ENCODE measurements at regions not wholly inside any gene's neighbourhood (a gene's known extent, or its start where the extent isn't known, plus 50 kb on each side); places are given as distances from the start of the nearest gene placed in this dataset.

- Mint-ChIP-seq H3K27me3 (ENCODE audit: low read depth) (peaks cover 4% of the 10 kb centered on the region), H3K4me1 (ENCODE audit: low read depth) (no peaks in the 10 kb centered on the region), H3K9me3 (no peaks in the 10 kb centered on the region), H3K36me3 (ENCODE audit: insufficient read depth in 2 of 2) (no peaks in the 10 kb centered on the region), H3K27ac (no peak overlapping the region), H3K4me3 (no peak overlapping the region)
- ATAC-seq (replicated peaks in 1 of 2) (no peak), DNase-seq (no peak)
These were observed 332.7 kb upstream of the KLF12 start for GRCh38 chr13:74466864-74467263.

GRCh38 chr13:74466020-74466419 is 331.8 kb upstream of the KLF12 start:
- no peaks in the 10 kb centered on the region for H3K9me3 Mint-ChIP-seq
- no peaks in the 10 kb centered on the region for H3K4me1 Mint-ChIP-seq (ENCODE audit: low read depth)
- no peak overlapping the region for H3K27ac Mint-ChIP-seq
- ATAC-seq (replicated peaks in 1 of 2) (no peak), DNase-seq (no peak)
- H3K4me3 Mint-ChIP-seq = no peak overlapping the region
- peaks cover 4% of the 10 kb centered on the region for H3K27me3 Mint-ChIP-seq (ENCODE audit: low read depth)
- no peaks in the 10 kb centered on the region for H3K36me3 Mint-ChIP-seq (ENCODE audit: insufficient read depth in 2 of 2)

- no peak for DNase-seq
- Mint-ChIP-seq H3K27ac (no peak overlapping the region), H3K4me3 (no peak overlapping the region), H3K9me3 (no peaks in the 10 kb centered on the region), H3K4me1 (ENCODE audit: low read depth) (no peaks in the 10 kb centered on the region), H3K27me3 (ENCODE audit: low read depth) (peaks cover 10% of the 10 kb centered on the region), H3K36me3 (ENCODE audit: insufficient read depth in 2 of 2) (no peaks in the 10 kb centered on the region)
- no peak for ATAC-seq (replicated peaks in 1 of 2)
These were observed 331.1 kb upstream of the KLF12 start for GRCh38 chr13:74465271-74465670.

- Mint-ChIP-seq H3K27me3 (ENCODE audit: low read depth) (peaks cover 9% of the 10 kb centered on the region), H3K36me3 (ENCODE audit: insufficient read depth in 2 of 2) (no peaks in the 10 kb centered on the region), H3K4me3 (no peak overlapping the region), H3K27ac (no peak overlapping the region), H3K9me3 (no peaks in the 10 kb centered on the region), H3K4me1 (ENCODE audit: low read depth) (no peaks in the 10 kb centered on the region)
- ATAC-seq (replicated peaks in 1 of 2) (no peak), DNase-seq (no peak)
These were observed 330.5 kb upstream of the KLF12 start for GRCh38 chr13:74464670-74465069.

GRCh38 chr13:74461011-74461410 is 326.8 kb upstream of the KLF12 start:
- H3K27ac Mint-ChIP-seq = no peak overlapping the region
- ATAC-seq (replicated peaks in 1 of 2) (no peak), DNase-seq (no peak)
- H3K4me3 Mint-ChIP-seq = no peak overlapping the region
- peaks cover 7% of the 10 kb centered on the region for H3K27me3 Mint-ChIP-seq (ENCODE audit: low read depth)
- no peaks in the 10 kb centered on the region for H3K36me3 Mint-ChIP-seq (ENCODE audit: insufficient read depth in 2 of 2)
- no peaks in the 10 kb centered on the region for H3K9me3 Mint-ChIP-seq
- H3K4me1 Mint-ChIP-seq (ENCODE audit: low read depth) = no peaks in the 10 kb centered on the region

GRCh38 chr13:74452881-74453280 is 318.7 kb upstream of the KLF12 start:
- ATAC-seq (replicated peaks in 1 of 2) (no peak), DNase-seq (no peak)
- Mint-ChIP-seq H3K36me3 (ENCODE audit: insufficient read depth in 2 of 2) (no peaks in the 10 kb centered on the region), H3K27ac (no peak overlapping the region), H3K4me3 (no peak overlapping the region), H3K4me1 (ENCODE audit: low read depth) (peaks cover 9% of the 10 kb centered on the region), H3K27me3 (ENCODE audit: low read depth) (peaks cover 5% of the 10 kb centered on the region), H3K9me3 (peaks cover 6 to 9% of the 10 kb centered on the region in 2 donors)

GRCh38 chr13:74452176-74452575 is 318.0 kb upstream of the KLF12 start:
- Mint-ChIP-seq H3K27me3 (ENCODE audit: low read depth) (peaks cover 5% of the 10 kb centered on the region), H3K4me1 (ENCODE audit: low read depth) (peaks cover 9% of the 10 kb centered on the region), H3K36me3 (ENCODE audit: insufficient read depth in 2 of 2) (no peaks in the 10 kb centered on the region), H3K27ac (no peak overlapping the region), H3K4me3 (no peak overlapping the region), H3K9me3 (peaks cover 6 to 9% of the 10 kb centered on the region in 2 donors)
- DNase-seq (no peak), ATAC-seq (replicated peaks in 1 of 2) (no peak)

- Mint-ChIP-seq H3K27ac (no peak overlapping the region), H3K27me3 (ENCODE audit: low read depth) (peaks cover 5% of the 10 kb centered on the region), H3K9me3 (peaks cover 6 to 9% of the 10 kb centered on the region in 2 donors), H3K4me3 (no peak overlapping the region), H3K36me3 (ENCODE audit: insufficient read depth in 2 of 2) (no peaks in the 10 kb centered on the region), H3K4me1 (ENCODE audit: low read depth) (peaks cover 9% of the 10 kb centered on the region)
- no peak for ATAC-seq (replicated peaks in 1 of 2)
- DNase-seq = no peak
These were observed 316.8 kb upstream of the KLF12 start for GRCh38 chr13:74450964-74451363.

GRCh38 chr13:74450525-74450845 is 316.3 kb upstream of the KLF12 start:
- Mint-ChIP-seq H3K9me3 (peaks cover 6 to 9% of the 10 kb centered on the region in 2 donors), H3K27me3 (ENCODE audit: low read depth) (peaks cover 5% of the 10 kb centered on the region), H3K4me3 (no peak overlapping the region), H3K4me1 (ENCODE audit: low read depth) (peaks cover 9% of the 10 kb centered on the region), H3K36me3 (ENCODE audit: insufficient read depth in 2 of 2) (no peaks in the 10 kb centered on the region), H3K27ac (no peak overlapping the region)
- no peak for ATAC-seq (replicated peaks in 1 of 2)
- DNase-seq = no peak

GRCh38 chr13:74449811-74450524 is 315.8 kb upstream of the KLF12 start:
- ATAC-seq (replicated peaks in 1 of 2) (no peak), DNase-seq (no peak)
- no peak overlapping the region for H3K4me3 Mint-ChIP-seq
- H3K4me1 Mint-ChIP-seq (ENCODE audit: low read depth) = peaks cover 9% of the 10 kb centered on the region
- H3K36me3 Mint-ChIP-seq (ENCODE audit: insufficient read depth in 2 of 2) = no peaks in the 10 kb centered on the region
- no peak overlapping the region for H3K27ac Mint-ChIP-seq
- H3K9me3 Mint-ChIP-seq = peaks cover 3 to 9% of the 10 kb centered on the region in 2 donors
- peaks cover 5% of the 10 kb centered on the region for H3K27me3 Mint-ChIP-seq (ENCODE audit: low read depth)

GRCh38 chr13:74444864-74445479 is 310.8 kb upstream of the KLF12 start:
- H3K27ac Mint-ChIP-seq = no peak overlapping the region
- H3K4me1 Mint-ChIP-seq (ENCODE audit: low read depth) = no peaks in the 10 kb centered on the region

GRCh38 chr13:74444161-74444571 is 310.0 kb upstream of the KLF12 start:
- H3K27me3 Mint-ChIP-seq (ENCODE audit: low read depth) = peaks cover 4% of the 10 kb centered on the region
- no peak overlapping the region for H3K4me3 Mint-ChIP-seq
- peaks cover 3 to 8% of the 10 kb centered on the region in 2 donors for H3K9me3 Mint-ChIP-seq
- no peaks in the 10 kb centered on the region for H3K4me1 Mint-ChIP-seq (ENCODE audit: low read depth)
- no peak overlapping the region for H3K27ac Mint-ChIP-seq
- peaks cover 0 to 2% of the 10 kb centered on the region in 2 donors for H3K36me3 Mint-ChIP-seq (ENCODE audit: insufficient read depth in 2 of 2)
- DNase-seq = no peak
- ATAC-seq (replicated peaks in 1 of 2) = no peak

More at GRCh38 chr13:74444864-74445479, 310.8 kb upstream of the KLF12 start:
- Mint-ChIP-seq H3K27me3 (ENCODE audit: low read depth) (peaks cover 4% of the 10 kb centered on the region), H3K9me3 (peaks cover 3 to 8% of the 10 kb centered on the region in 2 donors), H3K36me3 (ENCODE audit: insufficient read depth in 2 of 2) (peaks cover 0 to 2% of the 10 kb centered on the region in 2 donors), H3K4me3 (no peak overlapping the region)
- no peak for ATAC-seq (replicated peaks in 1 of 2)
- no peak for DNase-seq

GRCh38 chr13:74443631-74444030 is 309.4 kb upstream of the KLF12 start:
- no peak overlapping the region for H3K27ac Mint-ChIP-seq
- no peak overlapping the region for H3K4me3 Mint-ChIP-seq
- ATAC-seq (replicated peaks in 1 of 2) = no peak
- peaks cover 4% of the 10 kb centered on the region for H3K27me3 Mint-ChIP-seq (ENCODE audit: low read depth)
- H3K36me3 Mint-ChIP-seq (ENCODE audit: insufficient read depth in 2 of 2) = peaks cover 0 to 2% of the 10 kb centered on the region in 2 donors
- H3K4me1 Mint-ChIP-seq (ENCODE audit: low read depth) = no peaks in the 10 kb centered on the region
- DNase-seq = no peak
- H3K9me3 Mint-ChIP-seq = peaks cover 0 to 5% of the 10 kb centered on the region in 2 donors

GRCh38 chr13:74442751-74443150 is 308.5 kb upstream of the KLF12 start:
- Mint-ChIP-seq H3K4me1 (ENCODE audit: low read depth) (no peaks in the 10 kb centered on the region), H3K9me3 (peaks cover 0 to 5% of the 10 kb centered on the region in 2 donors), H3K27ac (no peak overlapping the region), H3K27me3 (ENCODE audit: low read depth) (peaks cover 4% of the 10 kb centered on the region), H3K36me3 (ENCODE audit: insufficient read depth in 2 of 2) (peaks cover 0 to 2% of the 10 kb centered on the region in 2 donors), H3K4me3 (no peak overlapping the region)
- no peak for ATAC-seq (replicated peaks in 1 of 2)
- DNase-seq = no peak

All from activated T-cell treated with anti-CD3 and anti-CD28 coated beads, Interleukin-2, amount 50 U/mL, for 72 hours (primary cell).